OCI-LY7 (cell line): ENCODE measurements at regions not wholly inside any gene's neighbourhood (a gene's known extent, or its start where the extent isn't known, plus 50 kb on each side); places are given as distances from the start of the nearest gene placed in this dataset.

Source experiments
- CTCF ChIP-seq: fragments of 200-600 bp; sonication (generic); conservative IDR thresholded peaks from 2 replicates; pipeline ENCODE4 v1.5.1; 2014; ENCODE audit warnings: mild to moderate bottlenecking, antibody characterized with exemption, low read length, moderate library complexity, mixed read lengths
- EZH2phosphoT487 ChIP-seq: fragments of 200-600 bp; sonication (generic); IDR thresholded peaks from 2 replicates; pipeline ENCODE4 v1.6.1; 2018; ENCODE audit warnings: low read depth, borderline replicate concordance, mild to moderate bottlenecking, mixed run types, antibody characterized with exemption, low read length, moderate library complexity, mixed read lengths

- no peak for TF ChIP-seq CTCF
- no peak for TF ChIP-seq EZH2phosphoT487
Measured at GRCh38 chrY:7261254-7261653, 349.7 kb upstream of the AMELY start.
